ENCODE measurements at regions not wholly inside any gene's neighbourhood (a gene's known extent, or its start where the extent isn't known, plus 50 kb on each side); places are given as distances from the start of the nearest gene placed in this dataset.

GRCh38 chr1:56295949-56296929 lies 283.1 kb downstream of the PLPP3 start:
- no peaks in the 10 kb centered on the region for H3K4me1 ChIP-seq (ENCODE audit: control insufficient read depth, insufficient read depth, low read length)
- H3K27ac ChIP-seq (ENCODE audit: low read depth, low read length) = no peak overlapping the region
- H3K27me3 ChIP-seq (ENCODE audit: control insufficient read depth, insufficient read depth, low read length) = no peaks in the 10 kb centered on the region
- no peaks in the 10 kb centered on the region for H3K36me3 ChIP-seq (ENCODE audit: control insufficient read depth, insufficient read depth, low read length)
- H3K4me3 ChIP-seq (ENCODE audit: low read length) = no peak overlapping the region
- no peak overlapping the region for H3K9ac ChIP-seq (ENCODE audit: low read length)

DNA sequence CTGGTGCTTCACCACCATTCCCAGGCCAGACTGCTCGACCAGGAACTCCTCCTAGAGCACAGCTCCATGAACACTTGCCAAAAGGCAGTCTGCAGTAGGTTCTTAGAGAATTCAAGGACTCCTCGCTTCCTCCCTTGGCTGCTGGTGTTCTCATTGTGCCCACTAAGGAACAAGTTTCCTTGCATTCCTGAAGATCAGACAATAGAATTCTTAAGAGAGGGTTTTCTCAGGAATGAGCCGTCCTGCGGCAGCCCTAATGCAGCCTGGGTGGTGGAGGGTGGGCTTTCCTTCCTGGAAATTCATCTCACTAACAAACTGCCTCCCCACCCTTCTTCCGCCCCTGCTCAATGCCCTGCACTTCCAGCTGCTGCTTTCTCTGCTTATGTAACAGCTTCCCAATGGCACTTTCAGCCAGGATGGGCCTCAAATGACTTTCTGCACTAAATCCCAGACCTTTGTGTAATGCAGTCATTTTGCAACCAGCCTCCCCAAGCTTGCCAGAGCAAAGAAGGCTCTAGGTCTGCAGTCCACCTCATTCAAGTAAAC lies 287.9 kb downstream of the PLPP3 start:
- Histone ChIP-seq H3K27me3 (ENCODE audit: control insufficient read depth, insufficient read depth, low read length) (no peaks in the 10 kb centered on the region), H3K27ac (ENCODE audit: low read depth, low read length) (no peak overlapping the region), H3K36me3 (ENCODE audit: control insufficient read depth, insufficient read depth, low read length) (no peaks in the 10 kb centered on the region), H3K9ac (ENCODE audit: low read length) (no peak overlapping the region), H3K4me3 (ENCODE audit: low read length) (no peak overlapping the region), H3K4me1 (ENCODE audit: control insufficient read depth, insufficient read depth, low read length) (no peaks in the 10 kb centered on the region)

DNA sequence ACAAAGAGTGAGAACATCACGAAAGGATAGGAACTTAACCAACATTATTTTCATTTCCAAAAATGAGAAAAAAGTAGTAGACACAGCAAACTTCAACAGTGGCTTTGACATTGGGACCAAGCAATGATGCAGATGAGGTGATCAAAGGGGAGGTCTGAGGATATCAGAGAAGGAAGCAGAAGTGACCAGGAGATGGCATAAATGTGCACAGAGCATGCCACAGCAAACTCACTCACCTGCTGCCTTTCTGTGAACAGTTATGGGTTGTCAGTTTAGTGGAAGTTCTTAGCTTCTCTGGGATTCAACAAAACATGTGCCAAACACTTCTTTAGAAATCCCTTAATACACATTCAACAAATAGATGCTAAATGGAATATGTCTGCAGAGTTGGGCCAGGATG lies 290.1 kb downstream of the PLPP3 start:
- Histone ChIP-seq H3K27ac (ENCODE audit: low read depth, low read length) (no peak overlapping the region), H3K4me1 (ENCODE audit: control insufficient read depth, insufficient read depth, low read length) (no peaks in the 10 kb centered on the region)

GRCh38 chr1:56287721-56288120 lies 291.6 kb downstream of the PLPP3 start:
- H3K27me3 ChIP-seq (ENCODE audit: control insufficient read depth, insufficient read depth, low read length) = no peaks in the 10 kb centered on the region
- no peak overlapping the region for H3K9ac ChIP-seq (ENCODE audit: low read length)
- no peak overlapping the region for H3K4me3 ChIP-seq (ENCODE audit: low read length)
- no peak overlapping the region for H3K27ac ChIP-seq (ENCODE audit: low read depth, low read length)
- no peaks in the 10 kb centered on the region for H3K36me3 ChIP-seq (ENCODE audit: control insufficient read depth, insufficient read depth, low read length)
- H3K4me1 ChIP-seq (ENCODE audit: control insufficient read depth, insufficient read depth, low read length) = no peaks in the 10 kb centered on the region

More for the DNA sequence above, 290.1 kb downstream of the PLPP3 start:
- no peak overlapping the region for H3K4me3 ChIP-seq (ENCODE audit: low read length)
- no peaks in the 10 kb centered on the region for H3K27me3 ChIP-seq (ENCODE audit: control insufficient read depth, insufficient read depth, low read length)
- no peak overlapping the region for H3K9ac ChIP-seq (ENCODE audit: low read length)
- H3K36me3 ChIP-seq (ENCODE audit: control insufficient read depth, insufficient read depth, low read length) = no peaks in the 10 kb centered on the region

GRCh38 chr1:56286956-56287355 lies 292.4 kb downstream of the PLPP3 start:
- Histone ChIP-seq H3K27me3 (ENCODE audit: control insufficient read depth, insufficient read depth, low read length) (no peaks in the 10 kb centered on the region), H3K36me3 (ENCODE audit: control insufficient read depth, insufficient read depth, low read length) (no peaks in the 10 kb centered on the region), H3K9ac (ENCODE audit: low read length) (no peak overlapping the region), H3K4me3 (ENCODE audit: low read length) (no peak overlapping the region), H3K27ac (ENCODE audit: low read depth, low read length) (no peak overlapping the region), H3K4me1 (ENCODE audit: control insufficient read depth, insufficient read depth, low read length) (no peaks in the 10 kb centered on the region)

GRCh38 chr1:56286506-56286905 lies 292.9 kb downstream of the PLPP3 start:
- no peaks in the 10 kb centered on the region for H3K4me1 ChIP-seq (ENCODE audit: control insufficient read depth, insufficient read depth, low read length)
- H3K4me3 ChIP-seq (ENCODE audit: low read length) = no peak overlapping the region
- H3K27me3 ChIP-seq (ENCODE audit: control insufficient read depth, insufficient read depth, low read length) = no peaks in the 10 kb centered on the region
- H3K9ac ChIP-seq (ENCODE audit: low read length) = no peak overlapping the region
- no peaks in the 10 kb centered on the region for H3K36me3 ChIP-seq (ENCODE audit: control insufficient read depth, insufficient read depth, low read length)
- no peak overlapping the region for H3K27ac ChIP-seq (ENCODE audit: low read depth, low read length)

DNA sequence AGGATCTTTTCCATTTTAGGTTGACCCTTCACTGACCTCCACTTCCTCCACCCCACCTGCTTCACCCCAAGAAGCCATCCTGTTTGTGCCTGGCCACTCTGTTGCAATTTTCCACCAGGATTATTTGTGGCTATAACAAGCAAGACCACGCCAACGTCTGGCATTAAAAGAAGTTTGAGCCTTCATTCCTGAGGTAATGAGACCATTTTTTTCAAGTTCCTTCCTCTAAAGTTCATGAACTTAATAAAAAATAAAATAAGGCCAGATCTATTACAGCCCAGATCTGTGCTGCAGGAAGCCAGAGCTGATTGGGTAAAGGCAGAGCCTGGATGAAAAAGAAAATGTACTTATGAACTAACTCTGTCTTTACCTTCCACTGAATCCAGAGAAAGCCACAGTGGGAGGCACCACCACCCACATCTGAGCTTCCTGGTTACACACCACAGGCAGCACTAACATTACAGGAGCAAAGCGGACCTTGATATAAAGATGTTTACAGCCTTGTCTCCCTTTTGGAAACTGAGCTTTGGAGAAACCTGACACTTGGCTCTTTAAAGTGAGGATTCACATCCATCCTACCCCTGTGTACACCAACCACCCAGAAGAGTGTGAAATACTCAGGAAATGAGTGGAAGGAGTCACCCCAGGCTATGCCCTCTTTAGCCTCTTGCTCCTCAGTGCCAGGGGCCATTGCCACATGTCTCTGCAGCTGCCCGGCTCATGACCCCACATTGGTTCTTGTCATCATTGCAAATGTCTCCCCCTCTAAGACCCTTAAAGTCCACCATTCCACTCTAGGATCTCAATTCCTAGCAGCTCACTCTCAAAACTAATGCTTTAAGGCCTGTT lies 293.6 kb downstream of the PLPP3 start:
- Histone ChIP-seq H3K4me3 (ENCODE audit: low read length) (no peak overlapping the region), H3K36me3 (ENCODE audit: control insufficient read depth, insufficient read depth, low read length) (no peaks in the 10 kb centered on the region), H3K9ac (ENCODE audit: low read length) (no peak overlapping the region), H3K27me3 (ENCODE audit: control insufficient read depth, insufficient read depth, low read length) (no peaks in the 10 kb centered on the region), H3K27ac (ENCODE audit: low read depth, low read length) (no peak overlapping the region), H3K4me1 (ENCODE audit: control insufficient read depth, insufficient read depth, low read length) (no peaks in the 10 kb centered on the region)

DNA sequence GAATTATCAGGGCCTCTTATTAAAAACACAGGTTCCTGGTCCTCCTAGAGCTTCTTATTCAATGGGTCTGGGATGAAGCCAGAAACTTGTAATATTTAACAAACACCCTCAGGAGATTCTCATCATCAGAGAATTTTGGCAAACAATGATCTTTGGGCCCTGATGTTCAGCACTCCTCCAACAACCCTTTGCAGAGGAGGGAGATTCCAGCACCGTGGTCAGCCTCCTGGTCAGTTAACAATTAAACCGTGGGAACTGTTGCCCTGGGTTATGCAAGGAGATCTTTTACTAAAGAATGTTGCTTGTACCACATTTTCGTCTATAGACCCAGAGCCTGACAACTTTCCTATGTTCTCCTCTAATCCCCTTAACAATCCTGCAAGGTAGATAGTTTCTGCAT lies 294.4 kb downstream of the PLPP3 start:
- Histone ChIP-seq H3K27me3 (ENCODE audit: control insufficient read depth, insufficient read depth, low read length) (no peaks in the 10 kb centered on the region), H3K4me1 (ENCODE audit: control insufficient read depth, insufficient read depth, low read length) (no peaks in the 10 kb centered on the region), H3K27ac (ENCODE audit: low read depth, low read length) (no peak overlapping the region)

GRCh38 chr1:56278061-56278460 lies 301.3 kb downstream of the PLPP3 start:
- no peak overlapping the region for H3K27ac ChIP-seq (ENCODE audit: low read depth, low read length)
- H3K9ac ChIP-seq (ENCODE audit: low read length) = no peak overlapping the region
- H3K36me3 ChIP-seq (ENCODE audit: control insufficient read depth, insufficient read depth, low read length) = no peaks in the 10 kb centered on the region
- no peak overlapping the region for H3K4me3 ChIP-seq (ENCODE audit: low read length)
- H3K27me3 ChIP-seq (ENCODE audit: control insufficient read depth, insufficient read depth, low read length) = no peaks in the 10 kb centered on the region
- no peaks in the 10 kb centered on the region for H3K4me1 ChIP-seq (ENCODE audit: control insufficient read depth, insufficient read depth, low read length)

More for the DNA sequence above, 294.4 kb downstream of the PLPP3 start:
- no peak overlapping the region for H3K9ac ChIP-seq (ENCODE audit: low read length)
- H3K36me3 ChIP-seq (ENCODE audit: control insufficient read depth, insufficient read depth, low read length) = no peaks in the 10 kb centered on the region
- no peak overlapping the region for H3K4me3 ChIP-seq (ENCODE audit: low read length)

DNA sequence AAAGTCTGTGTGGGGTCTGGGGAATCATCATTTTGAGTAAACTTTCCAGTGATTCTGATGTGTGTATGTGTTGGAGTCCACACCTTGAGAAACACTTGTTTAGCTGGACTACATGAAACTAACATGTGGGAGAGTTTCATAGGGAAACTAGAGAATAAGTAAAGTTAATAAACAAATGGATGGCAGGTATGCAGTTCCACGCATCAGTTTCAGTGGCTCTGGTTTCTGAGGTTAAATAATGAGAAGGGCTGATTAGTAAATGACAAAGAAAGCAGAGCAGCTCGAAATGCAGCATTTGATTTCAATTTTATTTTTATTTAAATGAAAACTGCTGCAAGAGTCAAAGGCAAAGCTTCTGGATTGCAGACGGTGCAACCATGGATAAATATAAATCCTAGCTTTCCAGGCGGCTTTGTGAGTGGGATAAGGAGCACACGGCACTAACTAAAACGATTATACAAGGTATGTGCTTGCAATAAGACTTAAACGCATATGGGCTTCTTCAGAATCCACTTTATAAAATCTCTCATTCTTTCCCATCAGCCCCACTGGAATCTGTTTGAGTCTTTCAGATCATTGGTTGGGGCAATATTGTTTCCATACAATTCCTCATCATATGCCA lies 310.7 kb downstream of the PLPP3 start:
- no peaks in the 10 kb centered on the region for H3K27me3 ChIP-seq (ENCODE audit: control insufficient read depth, insufficient read depth, low read length)
- no peaks in the 10 kb centered on the region for H3K4me1 ChIP-seq (ENCODE audit: control insufficient read depth, insufficient read depth, low read length)
- no peak overlapping the region for H3K4me3 ChIP-seq (ENCODE audit: low read length)
- H3K27ac ChIP-seq (ENCODE audit: low read depth, low read length) = no peak overlapping the region
- no peak overlapping the region for H3K9ac ChIP-seq (ENCODE audit: low read length)
- H3K36me3 ChIP-seq (ENCODE audit: control insufficient read depth, insufficient read depth, low read length) = no peaks in the 10 kb centered on the region

DNA sequence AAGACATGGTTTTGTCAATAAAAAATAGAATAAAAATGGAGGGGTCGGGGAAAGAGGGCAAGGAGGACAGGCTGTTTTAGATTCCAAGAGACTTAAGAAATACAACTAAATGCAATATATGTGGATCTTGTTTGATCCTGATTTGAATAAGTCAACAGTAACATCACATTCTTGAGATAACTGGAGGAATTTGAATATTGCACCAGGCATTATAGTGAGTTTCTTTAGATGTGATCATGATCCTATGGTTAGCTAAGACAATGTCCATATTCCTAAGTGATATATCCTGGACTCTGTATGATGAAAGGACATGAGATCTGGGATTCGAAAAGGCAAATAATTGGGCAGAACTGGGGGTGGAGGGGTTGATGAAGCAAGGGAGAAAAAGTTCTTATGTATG lies 311.8 kb downstream of the PLPP3 start:
- H3K36me3 ChIP-seq (ENCODE audit: control insufficient read depth, insufficient read depth, low read length) = no peaks in the 10 kb centered on the region
- H3K9ac ChIP-seq (ENCODE audit: low read length) = no peak overlapping the region
- no peak overlapping the region for H3K4me3 ChIP-seq (ENCODE audit: low read length)
- H3K4me1 ChIP-seq (ENCODE audit: control insufficient read depth, insufficient read depth, low read length) = no peaks in the 10 kb centered on the region
- no peak overlapping the region for H3K27ac ChIP-seq (ENCODE audit: low read depth, low read length)
- H3K27me3 ChIP-seq (ENCODE audit: control insufficient read depth, insufficient read depth, low read length) = no peaks in the 10 kb centered on the region

- Histone ChIP-seq H3K9ac (ENCODE audit: low read length) (no peak overlapping the region), H3K27me3 (ENCODE audit: control insufficient read depth, insufficient read depth, low read length) (no peaks in the 10 kb centered on the region), H3K4me3 (ENCODE audit: low read length) (no peak overlapping the region), H3K27ac (ENCODE audit: low read depth, low read length) (no peak overlapping the region), H3K4me1 (ENCODE audit: control insufficient read depth, insufficient read depth, low read length) (no peaks in the 10 kb centered on the region), H3K36me3 (ENCODE audit: control insufficient read depth, insufficient read depth, low read length) (no peaks in the 10 kb centered on the region)
Measured at GRCh38 chr1:56266359-56266758, 313.0 kb downstream of the PLPP3 start.

Data from rectal smooth muscle tissue (tissue), 1 donor.